IPS DF 4.7 (cell line): ENCODE measurements at regions not wholly inside any gene's neighbourhood (a gene's known extent, or its start where the extent isn't known, plus 50 kb on each side); places are given as distances from the start of the nearest gene placed in this dataset.

Experiments used
- DNase-seq: peaks from one replicate; pipeline ENCODE4 v3.0.0-alpha.2; 2013; ENCODE audit warnings: low spot score; ENCODE audit errors: extremely low read depth

DNA sequence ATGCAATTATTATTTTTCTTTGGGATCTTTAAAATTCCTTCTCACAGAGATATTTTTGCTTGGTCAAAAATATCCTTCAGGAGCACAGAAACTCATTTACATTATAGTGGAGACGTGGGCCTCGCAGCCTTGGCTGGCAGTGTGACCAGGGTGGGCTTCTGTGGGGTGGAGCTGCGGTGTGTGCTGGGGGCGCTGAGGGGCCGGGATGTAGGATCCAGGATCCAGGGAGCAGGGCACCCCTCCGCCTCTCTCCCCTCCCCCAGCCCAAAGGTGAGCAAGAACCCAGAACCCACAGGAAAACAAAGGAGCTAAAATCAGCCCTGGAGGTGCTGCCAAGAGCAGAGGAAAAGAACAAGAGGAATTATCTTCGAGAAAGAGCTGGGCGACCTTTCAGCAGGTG is 79.1 kb upstream of the OLFM1 start:
- DNase-seq = no peak

DNA sequence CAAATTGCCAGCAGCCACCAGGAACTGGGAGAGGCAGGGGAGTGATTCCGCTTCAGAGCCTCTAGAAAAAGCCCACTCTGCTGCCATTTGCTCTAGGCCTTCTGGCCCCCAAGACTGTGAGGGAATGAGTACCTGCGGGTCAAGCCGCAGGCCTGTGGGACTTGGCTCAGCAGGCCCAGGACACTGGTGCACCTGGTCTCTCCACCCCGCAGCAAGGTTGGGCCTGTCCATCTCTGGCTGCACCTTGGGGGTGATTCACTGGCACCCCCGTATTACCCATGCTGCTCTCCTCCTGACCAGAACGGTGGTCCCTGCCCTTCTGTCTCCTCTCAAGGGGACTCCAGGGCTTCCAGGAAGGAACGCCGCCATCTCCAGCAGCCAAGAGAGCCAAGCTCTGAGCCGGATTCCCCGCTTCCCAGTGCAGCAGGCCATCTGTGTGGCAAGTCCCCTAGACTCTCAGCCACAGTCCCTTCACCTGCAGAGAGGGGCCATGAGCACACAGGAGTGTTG is 78.4 kb upstream of the OLFM1 start:
- no peak for DNase-seq

DNA sequence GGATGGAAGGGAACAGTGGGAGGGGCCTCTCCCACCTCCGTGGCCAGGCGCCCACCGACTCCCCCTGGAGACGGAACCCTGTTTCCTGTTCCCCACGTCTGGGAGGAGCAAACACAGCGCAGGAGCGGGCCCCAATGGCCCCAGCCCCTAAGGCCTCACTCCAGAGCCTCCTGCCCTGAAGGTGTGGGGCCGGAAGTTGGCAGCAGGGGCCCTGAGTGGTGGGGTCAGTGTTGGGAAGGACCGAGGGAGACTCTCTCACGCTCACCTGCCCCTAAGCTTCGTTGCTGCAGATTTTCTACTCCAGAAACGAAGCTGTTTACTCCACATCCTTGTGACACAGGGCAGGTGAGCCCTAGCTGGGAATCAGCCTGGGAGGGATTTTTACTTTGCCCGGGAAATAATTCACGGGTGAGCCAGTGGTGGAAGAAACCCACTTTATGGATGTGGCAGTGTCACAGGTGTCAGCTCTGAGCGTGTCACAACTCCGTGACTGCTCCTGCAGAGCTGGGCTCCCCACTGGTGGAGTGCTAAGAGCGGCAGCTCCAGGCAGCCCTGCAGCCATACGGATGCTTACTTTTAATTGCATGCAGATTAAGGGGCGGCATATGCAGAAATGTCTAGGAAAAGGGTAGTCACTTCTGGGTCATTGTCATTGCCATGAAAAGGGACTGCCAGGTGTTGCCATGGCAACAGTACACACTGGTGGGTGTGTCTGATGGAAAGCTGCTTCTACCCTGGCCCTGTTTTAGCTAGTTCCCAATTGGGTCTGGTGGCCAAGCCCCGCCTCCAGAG is 77.5 kb upstream of the OLFM1 start:
- no peak for DNase-seq

DNA sequence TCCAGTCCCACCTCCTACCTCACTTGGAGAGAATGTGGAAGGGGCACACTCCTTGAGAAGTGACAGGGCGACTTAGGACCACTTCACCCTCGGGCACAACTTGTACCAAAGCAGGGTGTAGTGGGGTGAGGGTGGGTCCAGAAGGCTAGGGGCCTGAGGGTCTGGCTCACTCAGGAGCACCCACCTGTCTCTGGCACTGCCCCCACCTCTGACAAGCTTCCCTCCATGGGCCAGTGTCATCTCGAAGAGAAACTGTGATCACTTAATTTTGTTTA is 76.9 kb upstream of the OLFM1 start:
- DNase-seq = no peak

DNA sequence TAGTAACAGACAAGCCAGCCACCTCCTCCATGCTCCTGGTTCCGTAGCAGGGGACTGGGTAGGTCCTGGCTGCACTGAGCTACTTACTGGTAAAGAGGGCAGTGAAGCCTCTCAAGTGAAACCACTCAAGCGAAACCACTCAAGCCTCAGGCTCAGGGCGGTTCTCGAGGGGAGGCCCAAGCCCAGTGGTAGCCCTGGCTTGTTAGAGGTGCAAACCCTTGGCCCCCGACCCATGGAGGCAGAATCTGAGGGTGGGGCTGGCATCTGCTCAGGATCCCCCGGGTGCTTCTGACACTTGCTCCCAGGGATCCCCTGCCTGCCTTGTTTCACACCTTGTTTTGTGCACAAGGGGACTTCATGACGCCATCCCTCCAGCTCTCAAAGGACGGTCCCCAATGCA is 76.5 kb upstream of the OLFM1 start:
- DNase-seq = no peak

DNA sequence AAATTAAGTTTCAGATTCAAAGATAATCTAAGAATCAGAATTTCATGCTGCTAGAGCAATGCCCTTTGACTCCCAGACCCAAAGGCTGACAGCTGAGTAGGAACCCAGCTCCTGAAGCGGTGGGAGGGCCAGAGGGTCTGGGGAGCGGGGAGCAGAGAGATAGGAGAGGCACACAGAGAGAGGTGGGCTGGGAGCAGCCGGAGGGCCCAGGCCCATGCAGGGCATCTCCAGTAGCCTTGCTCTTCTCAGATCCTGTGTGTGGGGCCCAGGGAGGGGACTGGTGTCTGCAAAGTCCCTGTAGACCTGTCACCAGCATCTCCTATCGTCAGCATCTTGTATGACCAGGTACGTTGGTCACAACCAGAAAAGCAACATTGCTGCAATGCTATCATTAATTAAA is 75.3 kb upstream of the OLFM1 start:
- no peak for DNase-seq

DNA sequence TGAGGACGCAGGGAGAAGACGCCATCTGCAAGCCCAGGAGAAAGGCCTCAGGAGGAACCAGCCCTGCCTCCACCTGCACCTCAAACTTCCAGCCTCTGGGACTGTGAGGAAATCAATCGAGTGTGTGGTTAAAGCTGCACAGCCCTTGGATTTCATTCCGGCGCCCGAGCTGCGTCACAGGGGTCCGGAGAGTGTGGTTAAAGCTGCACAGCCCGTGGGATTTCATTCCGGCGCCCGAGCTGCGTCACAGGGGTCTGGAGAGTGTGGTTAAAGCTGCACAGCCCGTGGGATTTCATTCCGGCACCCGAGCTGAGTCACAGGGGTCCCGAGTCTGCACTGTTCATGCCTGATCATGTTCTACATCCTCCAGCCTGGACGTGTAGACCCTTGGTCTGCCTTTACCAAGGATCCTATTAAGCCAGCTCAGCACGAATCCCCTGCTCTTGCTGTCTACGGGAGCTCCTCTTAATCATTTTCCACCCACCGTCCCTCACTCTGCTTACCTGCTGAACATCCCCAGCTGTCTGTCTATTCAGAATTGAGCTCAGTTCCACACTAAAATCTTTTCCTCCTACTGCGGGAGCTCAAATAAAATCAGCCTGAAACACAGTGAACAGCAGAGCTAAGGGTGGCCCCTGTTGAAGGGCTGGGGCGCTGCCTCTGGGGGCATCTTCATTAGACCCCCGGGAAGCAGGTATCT is 73.0 kb upstream of the OLFM1 start:
- no peak for DNase-seq

- DNase-seq = no peak
These were observed 72.4 kb upstream of the OLFM1 start for GRCh38 chr9:135015096-135015495.

DNA sequence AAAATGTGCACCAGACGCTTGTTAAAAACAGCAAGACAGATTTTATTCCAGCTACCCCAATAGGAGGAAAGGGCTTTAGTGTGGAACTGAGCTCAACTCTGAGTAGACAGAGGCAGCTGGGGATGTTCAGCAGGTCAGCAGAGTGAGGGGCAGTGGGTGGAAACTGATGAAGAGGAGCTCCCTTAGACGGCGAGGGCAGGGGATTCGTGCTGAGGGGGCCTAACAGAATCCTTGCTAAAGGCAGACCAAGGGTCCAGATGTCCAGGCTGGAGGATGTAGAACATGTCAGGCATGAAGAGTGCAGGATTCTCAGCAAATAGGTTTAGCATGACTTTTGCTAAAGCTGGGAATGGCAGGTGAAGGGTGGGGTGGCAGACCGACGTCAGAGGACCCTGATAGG is 71.9 kb upstream of the OLFM1 start:
- no peak for DNase-seq

GRCh38 chr9:135016037-135016640 is 71.3 kb upstream of the OLFM1 start:
- DNase-seq = no peak

DNA sequence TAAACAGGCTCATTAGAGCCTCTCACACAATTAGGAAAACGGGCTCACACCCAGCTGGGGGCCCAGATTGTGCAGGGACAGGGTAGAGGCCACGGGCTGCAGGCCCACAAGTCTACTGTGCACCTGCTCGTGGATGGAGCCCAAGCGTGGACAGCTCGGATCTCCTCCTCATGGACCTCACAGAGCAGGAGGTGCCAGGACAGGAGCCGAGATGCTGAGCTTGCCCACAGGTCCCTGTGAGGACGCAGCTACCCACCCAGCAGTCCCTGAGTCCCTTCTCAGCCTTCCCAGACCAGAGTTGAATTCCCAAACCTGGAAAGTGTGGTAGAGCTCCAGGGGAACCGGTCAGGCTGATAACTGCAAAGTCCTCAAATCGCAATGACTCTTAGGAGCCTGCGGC is 70.6 kb upstream of the OLFM1 start:
- DNase-seq = no peak

DNA sequence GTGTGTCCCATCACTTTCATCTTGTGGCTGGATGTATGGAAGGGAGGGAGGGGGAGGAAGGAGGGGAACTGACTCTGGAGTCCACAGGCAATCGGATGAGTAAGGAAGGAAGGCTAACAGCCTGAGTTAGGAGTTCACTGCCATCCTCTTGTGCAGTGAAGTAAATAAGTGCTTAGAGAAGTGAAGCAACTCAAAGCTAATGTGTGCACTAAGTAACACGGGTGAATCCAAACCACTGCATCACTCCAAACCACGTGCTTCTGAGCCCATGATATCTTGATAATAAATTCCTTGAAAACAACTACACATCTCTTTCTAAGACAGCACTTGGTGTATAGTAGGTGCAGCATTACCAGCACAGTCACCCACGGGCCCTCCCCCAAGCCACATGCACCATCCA is 69.6 kb upstream of the OLFM1 start:
- DNase-seq = no peak

DNA sequence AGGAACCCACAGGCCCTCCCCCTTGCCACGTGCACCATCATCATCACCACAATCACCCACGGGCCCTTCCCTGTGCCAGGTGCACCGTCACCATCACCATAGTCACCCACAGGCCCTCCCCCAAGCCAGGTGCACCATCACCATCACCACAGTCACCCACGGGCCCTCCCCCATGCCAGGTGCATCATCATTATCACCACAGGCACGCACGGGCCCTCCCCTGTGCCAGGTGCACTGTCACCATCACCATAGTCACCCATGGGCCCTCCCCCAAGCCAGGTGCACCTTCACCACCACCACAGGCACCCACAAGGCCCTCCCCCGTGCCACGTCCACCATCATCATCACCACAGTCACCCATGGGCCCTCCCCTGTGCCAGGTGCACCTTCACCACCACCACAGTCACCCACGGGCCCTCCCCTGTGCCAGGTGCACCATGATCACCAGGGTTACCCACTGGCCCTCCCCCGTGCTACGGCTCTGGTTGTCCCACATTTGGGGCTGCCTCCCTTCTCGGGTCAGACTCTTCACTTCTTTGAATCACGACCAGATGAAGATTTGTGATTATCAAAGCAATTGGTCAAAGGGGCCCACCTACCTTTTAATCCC is 69.1 kb upstream of the OLFM1 start:
- DNase-seq = no peak

GRCh38 chr9:135019224-135019623 is 68.2 kb upstream of the OLFM1 start:
- DNase-seq = no peak

DNA sequence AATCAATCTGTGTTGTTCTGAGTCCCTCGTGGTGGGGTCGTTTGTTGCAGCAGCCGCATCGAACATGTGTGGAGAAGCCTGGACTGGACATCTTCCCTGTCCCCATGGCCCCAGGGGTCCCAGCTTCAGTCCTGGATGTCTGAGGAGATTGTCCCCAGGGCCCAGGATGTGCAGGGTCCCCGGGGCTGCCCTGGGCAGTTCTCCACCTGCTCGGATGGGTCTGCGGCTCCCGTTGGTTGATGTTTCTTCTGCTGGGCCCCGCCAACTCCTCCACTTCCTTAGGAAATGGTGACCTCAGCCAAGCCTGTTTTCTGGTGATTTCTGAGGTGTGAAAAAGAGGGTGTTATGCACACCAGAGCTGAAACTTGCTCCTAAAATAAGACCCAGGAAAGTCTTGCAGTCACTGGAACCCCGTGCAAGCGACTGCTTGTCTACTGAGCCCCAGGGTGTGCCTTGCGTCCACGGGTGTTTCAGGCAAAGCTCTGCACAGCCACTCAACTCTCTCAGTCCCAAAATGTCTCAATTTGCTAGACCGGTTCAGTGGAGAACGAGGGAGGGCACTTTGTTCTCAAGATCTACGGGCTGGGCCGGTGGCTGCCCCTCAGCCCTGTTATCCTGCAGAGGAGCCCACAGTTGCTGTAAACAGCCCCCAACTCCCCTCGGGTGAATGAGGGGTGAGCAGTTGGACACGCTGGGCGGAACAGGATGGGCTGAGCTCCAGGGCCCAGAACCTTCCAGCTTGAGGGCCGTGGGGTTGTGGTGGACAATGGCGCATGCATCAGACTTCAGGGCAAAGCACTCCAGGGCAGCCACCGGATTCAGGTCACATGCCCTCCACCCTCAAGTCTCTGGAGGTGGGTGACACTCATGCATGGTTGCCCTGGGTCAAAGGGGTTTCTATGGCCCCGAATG is 66.7 kb upstream of the OLFM1 start:
- DNase-seq = no peak

GRCh38 chr9:135021393-135021789 is 66.1 kb upstream of the OLFM1 start:
- DNase-seq = no peak

GRCh38 chr9:135022191-135022870 is 65.1 kb upstream of the OLFM1 start:
- DNase-seq = no peak

- no peak for DNase-seq
These were observed 64.2 kb upstream of the OLFM1 start for GRCh38 chr9:135023088-135023785.

GRCh38 chr9:135023786-135024405 is 63.6 kb upstream of the OLFM1 start:
- no peak for DNase-seq

GRCh38 chr9:135029463-135029862 is 58.0 kb upstream of the OLFM1 start:
- no peak for DNase-seq
